ENCODE measurements at regions not wholly inside any gene's neighbourhood (a gene's known extent, or its start where the extent isn't known, plus 50 kb on each side); places are given as distances from the start of the nearest gene placed in this dataset.

- DNase-seq, result no peak
- Histone ChIP-seq H3K4me2 (no peak overlapping the region), H3K36me3 (ENCODE audit: low read depth) (no peaks in the 10 kb centered on the region), H2AFZ (no peak overlapping the region; the same call in 1 of the 2 replicates), H3K9me3 (ENCODE audit: insufficient read depth, low read depth) (no peaks in the 10 kb centered on the region), H3K9me2 (ENCODE audit: insufficient read depth) (no peaks in the 10 kb centered on the region), H3K4me3 (no peak overlapping the region), H4K20me1 (ENCODE audit: insufficient read depth) (no peaks in the 10 kb centered on the region), H3F3A (ENCODE audit: insufficient read depth, low read depth) (no peaks in the 10 kb centered on the region), H3K4me1 (replicated peaks; ENCODE audit: insufficient read depth) (no peaks in the 10 kb centered on the region), H3K27me3 (ENCODE audit: insufficient read depth, low read depth) (no peaks in the 10 kb centered on the region), H3K79me2 (ENCODE audit: low read depth) (no peaks in the 10 kb centered on the region), H3K27ac (no peak overlapping the region)
- CTCF ChIA-PET, result no interaction called here
- TF ChIP-seq CTCF (conservative IDR thresholded peaks at IDR 0.05) (no peak), EZH2 (IDR thresholded peaks at IDR 0.05; ENCODE audit: low read depth) (no peak)
- no TSS peak for BruUV-seq (replicated peaks)
- intact Hi-C loops (cut with micrococcal nuclease; ENCODE audit: unreplicated experiment), result no loop called here
- POLR2A ChIA-PET (ENCODE audit: unreplicated experiment), result no interaction called here
Measured at GRCh38 chr6:65943051-65943450, 236.0 kb upstream of the EYS start.

GRCh38 chr6:65938000-65938399 lies 231.0 kb upstream of the EYS start:
- POLR2A ChIA-PET (ENCODE audit: unreplicated experiment), result no interaction called here
- Histone ChIP-seq H3K79me2 (ENCODE audit: low read depth) (no peaks in the 10 kb centered on the region), H2AFZ (no peak overlapping the region), H3K9me3 (ENCODE audit: insufficient read depth, low read depth) (no peaks in the 10 kb centered on the region), H3K4me2 (no peak overlapping the region), H3K27ac (no peak overlapping the region), H3K4me1 (replicated peaks; ENCODE audit: insufficient read depth) (no peaks in the 10 kb centered on the region), H3K36me3 (ENCODE audit: low read depth) (no peaks in the 10 kb centered on the region), H3K4me3 (no peak overlapping the region), H3K27me3 (ENCODE audit: insufficient read depth, low read depth) (no peaks in the 10 kb centered on the region), H3F3A (ENCODE audit: insufficient read depth, low read depth) (no peaks in the 10 kb centered on the region), H4K20me1 (ENCODE audit: insufficient read depth) (no peaks in the 10 kb centered on the region), H3K9me2 (ENCODE audit: insufficient read depth) (no peaks in the 10 kb centered on the region)
- no TSS peak for BruUV-seq (replicated peaks)
- CTCF ChIA-PET, result no interaction called here
- no peak for DNase-seq
- intact Hi-C loops (cut with micrococcal nuclease; ENCODE audit: unreplicated experiment), result no loop called here
- TF ChIP-seq EZH2 (IDR thresholded peaks at IDR 0.05; ENCODE audit: low read depth), result no peak
- TF ChIP-seq CTCF (conservative IDR thresholded peaks at IDR 0.05), result no peak

DNA sequence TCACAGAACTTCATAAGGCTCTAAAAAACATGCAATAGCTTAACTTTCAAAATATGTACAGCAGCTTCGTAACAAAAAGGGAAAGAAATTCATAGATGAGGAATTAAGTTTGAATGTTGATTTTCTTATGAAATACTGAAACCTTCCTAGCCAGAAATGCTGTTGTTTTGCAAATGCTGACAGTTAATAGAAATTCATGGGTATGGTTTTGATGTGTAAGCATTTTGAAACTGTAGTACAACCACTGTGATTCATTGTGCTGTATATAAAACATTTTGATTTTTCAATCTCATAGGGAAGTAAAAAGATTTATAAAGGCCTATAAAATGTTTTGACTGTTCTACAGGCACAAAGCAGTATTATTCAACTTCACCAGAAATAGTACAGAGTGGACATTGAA lies 228.4 kb upstream of the EYS start:
- intact Hi-C loops (cut with micrococcal nuclease; ENCODE audit: unreplicated experiment), result no loop called here
- Histone ChIP-seq H3K4me2 (no peak overlapping the region), H3K4me1 (replicated peaks; ENCODE audit: insufficient read depth) (no peaks in the 10 kb centered on the region), H4K20me1 (ENCODE audit: insufficient read depth) (no peaks in the 10 kb centered on the region), H3K9me2 (ENCODE audit: insufficient read depth) (no peaks in the 10 kb centered on the region), H3F3A (ENCODE audit: insufficient read depth, low read depth) (no peaks in the 10 kb centered on the region), H3K4me3 (no peak overlapping the region), H2AFZ (no peak overlapping the region), H3K79me2 (ENCODE audit: low read depth) (no peaks in the 10 kb centered on the region), H3K9me3 (ENCODE audit: insufficient read depth, low read depth) (no peaks in the 10 kb centered on the region), H3K27ac (no peak overlapping the region), H3K27me3 (ENCODE audit: insufficient read depth, low read depth) (no peaks in the 10 kb centered on the region), H3K36me3 (ENCODE audit: low read depth) (no peaks in the 10 kb centered on the region)
- ChIA-PET CTCF (no interaction called here), POLR2A (ENCODE audit: unreplicated experiment) (no interaction called here)
- no TSS peak for BruUV-seq (replicated peaks)
- DNase-seq, result no peak
- TF ChIP-seq EZH2 (IDR thresholded peaks at IDR 0.05; ENCODE audit: low read depth) (no peak), CTCF (conservative IDR thresholded peaks at IDR 0.05) (no peak)

Measured in PC-9 (cell line).